Non-pigmented ciliary epithelial cell (primary cell): ENCODE measurements at regions not wholly inside any gene's neighbourhood (a gene's known extent, or its start where the extent isn't known, plus 50 kb on each side); places are given as distances from the start of the nearest gene placed in this dataset.

ENCODE experiments used
- DNase-seq: peaks from one replicate; pipeline ENCODE4 v3.0.0-alpha.2; 2010; ENCODE audit warnings: low read depth

DNA sequence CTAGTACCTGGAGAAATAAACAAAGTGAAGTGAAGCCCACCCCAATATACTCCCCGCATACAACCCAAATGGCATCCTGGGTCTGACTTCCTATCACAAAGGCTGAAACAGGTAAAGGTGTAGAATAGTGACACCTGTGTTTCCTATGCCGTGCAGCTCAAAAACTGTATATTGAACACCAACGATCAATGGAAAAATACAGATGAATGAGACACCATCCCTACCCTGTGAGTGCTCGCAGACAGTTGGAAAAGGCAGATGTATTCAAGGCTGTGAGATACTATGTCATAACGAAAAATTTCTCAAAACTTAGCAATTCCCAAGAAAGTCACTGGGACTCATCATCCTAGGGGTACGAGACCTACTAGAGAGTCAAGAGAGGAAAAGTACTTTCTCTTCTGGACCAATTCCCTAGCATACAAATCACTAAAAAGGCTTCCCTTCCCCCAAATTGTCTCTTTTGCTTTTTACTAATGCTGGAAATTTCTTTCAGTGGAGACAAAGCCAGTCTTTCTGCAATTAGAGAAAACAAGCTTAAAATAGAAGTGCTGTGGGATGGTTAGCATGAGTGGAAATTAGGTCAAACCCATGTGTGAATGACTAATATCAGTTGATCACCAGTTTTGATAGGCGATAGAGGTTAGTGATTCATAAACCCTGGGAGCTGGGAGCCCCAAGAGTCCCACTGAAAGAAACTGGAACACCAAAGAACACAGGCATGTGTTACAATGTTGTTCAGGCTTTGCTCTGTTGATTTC lies 249.7 kb downstream of the SPTSSA start:
- peak; percentile 30 for DNase-seq

GRCh38 chr14:34211732-34212131 lies 250.3 kb downstream of the SPTSSA start:
- DNase-seq = no peak

GRCh38 chr14:34208532-34208931 lies 253.5 kb downstream of the SPTSSA start:
- DNase-seq = no peak

DNA sequence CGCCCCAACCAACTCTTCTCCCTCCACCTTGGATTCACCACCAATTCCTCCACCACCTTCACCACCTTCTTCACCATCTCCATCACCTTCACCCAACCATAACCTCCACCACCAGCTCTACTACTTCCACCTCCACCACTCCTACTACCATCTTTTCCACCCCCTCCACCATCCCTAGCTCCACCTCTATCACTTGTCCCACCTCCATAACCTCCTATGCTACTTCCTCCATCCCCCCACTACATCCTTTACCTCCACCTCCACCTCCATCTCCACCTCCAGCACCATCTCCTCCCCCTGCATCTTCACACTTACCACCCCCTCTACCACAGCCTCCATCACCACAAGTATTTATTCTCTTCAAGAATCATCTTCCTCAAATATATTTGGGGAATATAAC lies 254.9 kb upstream of the EGLN3 start:
- no peak for DNase-seq

GRCh38 chr14:34204774-34205173 lies 253.9 kb upstream of the EGLN3 start:
- no peak for DNase-seq

DNA sequence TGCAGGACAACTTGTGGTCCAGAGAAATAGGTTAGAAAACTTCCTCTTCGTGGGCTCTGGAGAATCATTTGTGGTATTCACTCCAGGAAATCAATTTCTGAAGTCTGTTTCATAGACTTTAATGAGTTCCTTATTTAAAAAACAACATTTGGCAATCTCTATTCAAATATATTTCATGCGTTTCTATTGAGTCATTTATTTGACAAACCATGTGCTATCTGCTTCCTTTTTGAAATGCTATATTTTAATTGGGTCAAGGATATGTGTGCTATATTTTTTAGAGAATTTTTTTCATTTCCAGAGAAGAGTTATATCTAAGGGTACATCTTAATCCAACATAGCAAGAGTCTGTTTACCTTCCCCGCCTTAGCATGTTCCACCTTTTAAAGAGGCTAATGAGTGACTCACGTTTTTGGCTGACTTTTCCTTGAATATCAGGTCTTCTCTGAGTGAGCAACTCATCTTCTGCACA lies 252.4 kb upstream of the EGLN3 start:
- DNase-seq = no peak

DNA sequence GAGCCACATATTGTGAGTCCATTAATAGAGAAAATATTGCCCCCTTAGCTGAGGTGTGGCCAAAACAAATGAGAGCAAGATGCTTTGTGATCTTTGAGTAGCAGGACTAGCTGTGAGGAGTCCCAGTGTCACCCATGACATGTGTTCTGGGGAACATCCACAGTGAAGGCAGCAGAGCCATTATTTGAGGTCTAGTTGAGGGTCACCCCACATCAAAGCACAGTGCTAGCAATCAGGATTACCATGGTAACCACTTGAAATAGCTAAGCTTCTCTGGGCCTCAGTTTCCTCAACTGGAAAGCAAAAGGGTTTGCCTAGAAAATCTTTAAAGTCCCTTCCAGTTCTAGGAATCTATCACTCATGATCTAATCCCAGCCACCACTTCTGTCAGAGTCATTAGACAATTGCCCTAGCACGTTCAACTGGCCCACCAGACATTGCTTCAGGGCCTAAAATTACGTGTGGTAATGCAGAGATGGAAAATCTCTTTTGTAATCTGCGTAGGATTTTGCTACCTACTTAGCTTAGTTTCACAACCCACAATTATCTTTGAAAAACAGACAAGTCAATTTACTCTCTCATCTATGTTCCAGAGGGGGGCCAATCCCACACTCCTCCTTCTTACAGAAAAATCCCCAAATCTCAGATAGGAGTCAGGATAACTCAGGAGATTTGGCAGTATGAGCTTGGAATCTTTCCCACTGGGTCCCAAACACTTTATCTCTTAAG lies 251.2 kb upstream of the EGLN3 start:
- DNase-seq = no peak

GRCh38 chr14:34199585-34199984 lies 248.7 kb upstream of the EGLN3 start:
- DNase-seq = peak; percentile 96

DNA sequence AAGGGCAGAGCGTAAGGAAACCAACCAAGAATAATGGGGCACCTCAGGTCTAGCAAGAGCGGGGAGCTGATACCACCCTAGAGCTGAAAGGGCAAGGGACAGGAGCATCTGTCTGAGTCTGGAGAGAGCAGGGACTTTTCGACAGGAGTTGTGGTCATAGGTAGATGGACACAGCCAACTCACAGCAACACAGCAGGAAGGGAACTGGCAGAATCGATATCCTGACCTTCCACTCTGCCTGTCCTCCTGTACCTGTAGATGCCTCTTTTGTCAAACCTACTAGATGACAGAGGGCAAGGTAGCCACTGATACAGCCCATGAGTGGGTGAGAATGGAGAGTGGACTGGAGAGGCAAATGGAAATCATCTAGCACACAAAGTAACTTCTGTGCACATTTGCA lies 247.2 kb upstream of the EGLN3 start:
- DNase-seq = no peak

- no peak for DNase-seq
These were observed 245.1 kb upstream of the EGLN3 start for GRCh38 chr14:34195964-34196363.

GRCh38 chr14:34190717-34191116 lies 239.8 kb upstream of the EGLN3 start:
- DNase-seq = no peak

DNA sequence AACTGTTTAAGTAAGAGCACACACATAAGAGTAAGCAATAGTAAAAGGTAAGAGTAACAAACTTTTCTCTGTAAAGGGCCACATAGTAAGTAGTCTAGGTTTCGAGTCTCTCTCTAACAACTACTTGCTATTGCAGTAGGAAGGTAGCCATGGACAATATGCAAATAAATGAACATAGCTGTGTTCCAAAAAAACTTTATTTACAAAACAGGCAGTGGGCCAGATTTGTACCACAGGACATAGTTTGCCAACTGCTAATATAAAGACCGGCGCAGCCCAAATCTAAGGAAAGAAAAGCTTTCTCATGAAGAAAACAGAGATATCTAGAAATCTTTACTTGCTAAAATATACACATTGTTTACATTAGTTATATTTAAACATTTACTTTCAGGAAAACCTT lies 239.0 kb upstream of the EGLN3 start:
- DNase-seq = no peak

DNA sequence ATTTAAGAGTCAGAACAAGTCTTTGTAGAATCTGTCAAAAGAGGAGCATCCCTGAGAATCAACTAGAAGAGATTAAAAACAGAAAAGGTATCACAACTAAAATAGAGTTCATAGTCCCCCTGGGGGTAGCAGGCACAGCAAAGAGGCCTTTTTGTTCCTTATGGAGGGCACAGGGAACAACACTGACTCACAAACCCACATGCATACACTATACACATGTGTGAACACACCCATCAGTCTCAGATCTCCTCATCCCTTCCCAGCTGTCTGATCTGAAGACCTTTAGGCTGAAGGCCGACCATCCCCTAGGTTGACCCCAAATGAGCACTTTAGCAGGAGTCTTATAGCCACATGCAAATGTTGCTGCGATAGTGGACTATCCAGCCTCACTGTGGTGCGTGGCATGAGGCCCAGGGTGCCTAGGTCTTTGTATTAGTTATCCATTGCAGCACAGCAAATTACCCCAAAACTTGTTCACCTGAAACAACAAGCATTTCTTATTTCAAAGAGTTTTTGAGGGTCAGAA lies 236.7 kb upstream of the EGLN3 start:
- DNase-seq = no peak

GRCh38 chr14:34187061-34187460 lies 236.2 kb upstream of the EGLN3 start:
- DNase-seq = no peak

DNA sequence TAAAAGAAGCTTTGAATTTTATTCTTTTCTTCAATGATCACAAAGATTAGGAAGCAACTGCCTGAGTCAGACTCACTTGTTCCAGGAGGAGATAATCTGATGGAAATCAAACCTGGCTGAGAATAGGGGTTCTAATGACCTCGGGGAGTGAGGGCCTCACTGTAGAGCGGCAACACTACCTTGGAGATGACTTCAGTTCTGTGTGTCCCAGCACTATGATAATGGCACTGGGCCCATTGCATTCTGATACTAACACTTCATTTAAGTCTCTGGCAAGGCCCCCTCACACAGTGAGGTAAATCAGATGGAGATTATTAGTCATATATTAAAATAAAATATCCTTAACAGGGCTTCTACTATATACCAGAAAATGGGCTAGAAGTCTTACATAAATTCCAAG lies 233.3 kb upstream of the EGLN3 start:
- no peak for DNase-seq

GRCh38 chr14:34183478-34183877 lies 232.6 kb upstream of the EGLN3 start:
- no peak for DNase-seq

DNA sequence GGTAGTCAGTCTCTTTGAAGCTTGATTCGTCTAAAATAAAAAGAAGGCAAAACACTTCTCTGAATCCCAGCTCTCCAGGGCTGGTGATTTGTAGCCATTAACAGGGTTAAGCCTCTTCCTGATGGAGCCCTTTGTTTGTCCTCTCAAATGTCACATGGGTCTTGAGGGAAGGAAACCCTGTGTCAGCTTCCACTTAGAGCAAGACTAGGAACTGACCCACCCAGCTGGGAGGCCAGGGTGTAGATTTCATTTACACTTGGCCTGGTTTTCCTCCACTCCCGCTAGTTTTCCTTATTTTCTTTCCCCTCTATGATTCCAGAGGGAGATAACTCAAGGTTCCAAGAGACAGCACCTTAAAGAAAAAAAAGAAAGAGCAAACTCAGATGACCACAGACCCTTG lies 230.5 kb upstream of the EGLN3 start:
- no peak for DNase-seq

GRCh38 chr14:34180869-34181268 lies 230.0 kb upstream of the EGLN3 start:
- no peak for DNase-seq

DNA sequence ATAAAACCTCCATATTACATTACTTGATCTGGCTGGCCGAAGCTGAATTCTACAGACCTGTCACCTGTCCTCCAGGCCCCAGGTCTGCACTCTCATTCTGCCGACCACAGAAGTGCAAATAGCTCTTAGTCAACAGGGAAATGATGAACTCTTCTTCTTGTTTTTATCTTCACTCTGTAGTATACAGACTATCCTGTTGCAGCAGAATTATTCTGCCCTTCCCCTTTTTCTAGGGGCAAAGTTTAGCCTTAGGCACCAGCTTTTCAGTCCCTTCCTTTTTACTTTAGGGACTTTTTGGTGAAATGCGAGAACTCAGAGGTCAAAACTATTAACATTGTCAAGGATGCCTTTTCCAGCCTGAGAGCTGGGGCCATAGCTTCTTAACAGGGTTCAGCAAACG lies 229.6 kb upstream of the EGLN3 start:
- no peak for DNase-seq

- DNase-seq = no peak
These were observed 228.9 kb upstream of the EGLN3 start for GRCh38 chr14:34179727-34180126.

GRCh38 chr14:34177466-34177865 lies 226.6 kb upstream of the EGLN3 start:
- DNase-seq = no peak

- DNase-seq = no peak
These were observed 224.7 kb upstream of the EGLN3 start for GRCh38 chr14:34175574-34175973.

DNA sequence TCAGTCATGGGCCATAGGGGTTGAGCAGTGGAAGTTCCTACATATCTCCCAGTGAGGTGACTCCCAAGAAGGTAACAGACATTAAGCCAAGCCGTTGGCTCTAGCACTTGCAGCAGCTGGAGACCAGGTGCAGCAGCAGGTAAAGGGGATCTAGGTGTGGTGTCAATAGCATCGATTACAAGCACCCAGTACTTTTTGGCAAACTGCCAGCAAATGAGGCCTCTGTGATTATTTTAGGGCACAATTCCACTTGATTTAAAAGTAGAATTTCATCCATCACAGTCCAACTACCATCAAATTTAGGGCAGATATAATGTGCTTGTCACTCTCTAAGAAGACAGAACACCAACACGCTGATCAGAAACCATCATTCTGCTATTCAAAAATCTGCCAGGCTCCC lies 224.1 kb upstream of the EGLN3 start:
- no peak for DNase-seq
